Activated gamma-delta T cell treated with anti-CD3 and anti-CD28 coated beads, Interleukin-2, amount 50 U/mL, for 16 hours (primary cell): ENCODE measurements at regions not wholly inside any gene's neighbourhood (a gene's known extent, or its start where the extent isn't known, plus 50 kb on each side); places are given as distances from the start of the nearest gene placed in this dataset.
"Not testable (repeated sequence)": the region's sequence is repeated elsewhere in the genome, so short reads cannot be mapped to it uniquely, and the experiment has no call there.

Experiments used
- DNase-seq: peaks from one replicate; pipeline ENCODE4 v3.0.0-alpha.2; 2020; ENCODE audit warnings: low read depth

GRCh38 chr3:5476403-5476802 lies 288.9 kb downstream of the EDEM1 start:
- DNase-seq: no peak

GRCh38 chr3:5479229-5479799 lies 291.8 kb downstream of the EDEM1 start:
- no peak for DNase-seq

- DNase-seq: no peak
Measured at GRCh38 chr3:5480190-5480589, 292.7 kb downstream of the EDEM1 start.

GRCh38 chr3:5485427-5485826 lies 297.9 kb downstream of the EDEM1 start:
- DNase-seq: no peak

- no peak for DNase-seq
Measured at GRCh38 chr3:5488771-5489170, 301.3 kb downstream of the EDEM1 start.

GRCh38 chr3:5489536-5489935 lies 302.0 kb downstream of the EDEM1 start:
- DNase-seq: no peak

GRCh38 chr3:5494905-5495519 lies 307.5 kb downstream of the EDEM1 start:
- no peak for DNase-seq

- no peak for DNase-seq
Measured at GRCh38 chr3:5497497-5497896, 310.0 kb downstream of the EDEM1 start.

GRCh38 chr3:5498981-5499380 lies 311.5 kb downstream of the EDEM1 start:
- DNase-seq: no peak

GRCh38 chr3:5499404-5499803 lies 311.9 kb downstream of the EDEM1 start:
- DNase-seq: no peak

- no peak for DNase-seq
Measured at GRCh38 chr3:5503136-5503535, 315.6 kb downstream of the EDEM1 start.

- no peak for DNase-seq
Measured at GRCh38 chr3:5504135-5504534, 316.6 kb downstream of the EDEM1 start.

- DNase-seq: no peak
Measured at GRCh38 chr3:5505163-5505562, 317.7 kb downstream of the EDEM1 start.

GRCh38 chr3:5505997-5506396 lies 318.5 kb downstream of the EDEM1 start:
- DNase-seq: no peak

GRCh38 chr3:5508860-5509259 lies 321.4 kb downstream of the EDEM1 start:
- DNase-seq: not testable (repeated sequence)

GRCh38 chr3:5510300-5510699 lies 322.8 kb downstream of the EDEM1 start:
- DNase-seq: no peak

GRCh38 chr3:5517921-5518320 lies 330.4 kb downstream of the EDEM1 start:
- DNase-seq: no peak

GRCh38 chr3:5520237-5520636 lies 332.7 kb downstream of the EDEM1 start:
- no peak for DNase-seq

- DNase-seq: no peak
Measured at GRCh38 chr3:5523125-5523524, 335.6 kb downstream of the EDEM1 start.

- no peak for DNase-seq
Measured at GRCh38 chr3:5531039-5531438, 343.5 kb downstream of the EDEM1 start.

- DNase-seq: no peak
Measured at GRCh38 chr3:5531741-5532290, 344.3 kb downstream of the EDEM1 start.

- no peak for DNase-seq
Measured at GRCh38 chr3:5540532-5540931, 353.0 kb downstream of the EDEM1 start.

- no peak for DNase-seq
Measured at GRCh38 chr3:5542472-5542871, 355.0 kb downstream of the EDEM1 start.

GRCh38 chr3:5543047-5543446 lies 355.5 kb downstream of the EDEM1 start:
- no peak for DNase-seq
